ENCODE measurements at regions not wholly inside any gene's neighbourhood (a gene's known extent, or its start where the extent isn't known, plus 50 kb on each side); places are given as distances from the start of the nearest gene placed in this dataset.
"Not testable (repeated sequence)": the region's sequence is repeated elsewhere in the genome, so short reads cannot be mapped to it uniquely, and the experiment has no call there.

DNA sequence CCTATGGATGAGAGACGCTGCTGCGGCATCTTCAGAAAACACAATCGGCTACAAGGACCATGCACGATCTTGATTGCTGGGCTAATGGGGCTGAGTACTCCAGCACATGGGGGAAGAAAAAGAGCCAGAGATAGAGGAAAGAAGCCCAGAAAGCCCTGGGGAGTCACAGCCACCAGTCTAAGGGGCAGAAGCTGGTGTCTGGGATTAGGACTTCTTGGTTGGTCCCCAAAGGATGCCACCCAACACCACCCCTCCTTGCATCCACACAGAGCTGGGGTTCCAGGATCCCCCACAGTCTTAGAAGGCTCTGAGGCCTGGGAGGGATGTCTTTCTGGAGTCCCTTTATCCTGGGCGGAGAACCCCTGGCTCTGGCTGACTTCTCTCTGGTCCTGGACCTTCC is 98.4 kb upstream of the TARDBP start:
- no peak for DNase-seq

DNA sequence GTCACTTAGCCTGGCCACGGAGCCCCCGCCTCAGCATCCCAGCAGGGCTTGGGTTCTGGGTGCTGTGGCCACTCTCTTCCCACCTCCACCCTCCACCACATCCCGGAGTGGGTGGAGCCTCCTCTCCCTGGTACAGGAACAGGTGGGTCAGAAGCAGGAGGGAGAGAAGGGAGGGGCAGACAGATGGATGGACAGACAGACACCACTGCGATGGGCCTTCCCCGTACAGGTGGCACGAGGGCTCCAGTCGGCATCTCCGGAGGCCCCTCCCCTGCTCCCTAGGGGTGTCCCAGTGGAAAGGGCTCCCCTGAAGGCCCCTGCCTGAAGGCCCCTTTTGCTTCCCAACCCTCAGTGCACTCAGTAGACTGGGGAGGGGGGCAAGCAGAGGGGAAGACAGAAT is 96.9 kb upstream of the TARDBP start:
- DNase-seq, result no peak

DNA sequence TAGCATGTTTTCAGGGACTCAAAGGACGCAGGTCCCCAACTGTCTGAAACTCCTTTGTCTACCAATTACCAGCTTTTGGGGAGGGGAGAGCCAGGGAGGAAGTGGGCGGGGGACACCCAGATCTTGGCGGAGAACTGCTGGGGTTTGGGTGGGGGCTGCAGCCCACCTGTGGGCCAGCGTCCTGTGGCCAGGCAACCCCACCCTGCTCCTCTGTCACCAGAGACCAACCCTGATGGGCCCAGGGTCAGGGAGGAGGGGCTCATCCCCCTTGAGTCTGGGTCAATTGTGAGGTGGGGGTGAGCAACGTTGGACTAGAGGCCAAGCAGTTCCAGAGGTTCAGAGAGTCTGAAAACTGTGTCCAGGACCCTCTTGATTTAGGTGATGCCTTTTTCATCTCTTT is 96.1 kb upstream of the TARDBP start:
- no peak for DNase-seq

DNA sequence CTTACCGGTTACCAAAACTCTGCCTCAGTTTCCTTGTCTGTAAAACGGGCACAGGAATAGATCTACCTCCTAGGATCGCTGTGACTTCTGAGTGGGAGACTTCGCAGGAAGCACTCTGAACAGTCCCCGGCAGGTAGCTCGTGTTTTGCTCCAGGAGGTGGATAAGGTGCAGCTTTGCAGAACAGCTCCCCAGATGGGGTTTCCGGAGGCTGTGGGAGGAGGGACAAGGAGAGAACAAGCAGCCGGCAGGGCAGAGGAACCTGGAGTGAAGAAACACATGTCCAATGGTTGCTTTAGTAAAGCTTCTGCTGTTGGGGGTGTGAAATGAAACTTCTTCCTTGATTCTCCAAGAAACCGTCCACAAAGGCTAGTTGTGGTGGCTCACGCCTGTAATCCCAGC is 95.5 kb upstream of the TARDBP start:
- DNase-seq, result no peak

DNA sequence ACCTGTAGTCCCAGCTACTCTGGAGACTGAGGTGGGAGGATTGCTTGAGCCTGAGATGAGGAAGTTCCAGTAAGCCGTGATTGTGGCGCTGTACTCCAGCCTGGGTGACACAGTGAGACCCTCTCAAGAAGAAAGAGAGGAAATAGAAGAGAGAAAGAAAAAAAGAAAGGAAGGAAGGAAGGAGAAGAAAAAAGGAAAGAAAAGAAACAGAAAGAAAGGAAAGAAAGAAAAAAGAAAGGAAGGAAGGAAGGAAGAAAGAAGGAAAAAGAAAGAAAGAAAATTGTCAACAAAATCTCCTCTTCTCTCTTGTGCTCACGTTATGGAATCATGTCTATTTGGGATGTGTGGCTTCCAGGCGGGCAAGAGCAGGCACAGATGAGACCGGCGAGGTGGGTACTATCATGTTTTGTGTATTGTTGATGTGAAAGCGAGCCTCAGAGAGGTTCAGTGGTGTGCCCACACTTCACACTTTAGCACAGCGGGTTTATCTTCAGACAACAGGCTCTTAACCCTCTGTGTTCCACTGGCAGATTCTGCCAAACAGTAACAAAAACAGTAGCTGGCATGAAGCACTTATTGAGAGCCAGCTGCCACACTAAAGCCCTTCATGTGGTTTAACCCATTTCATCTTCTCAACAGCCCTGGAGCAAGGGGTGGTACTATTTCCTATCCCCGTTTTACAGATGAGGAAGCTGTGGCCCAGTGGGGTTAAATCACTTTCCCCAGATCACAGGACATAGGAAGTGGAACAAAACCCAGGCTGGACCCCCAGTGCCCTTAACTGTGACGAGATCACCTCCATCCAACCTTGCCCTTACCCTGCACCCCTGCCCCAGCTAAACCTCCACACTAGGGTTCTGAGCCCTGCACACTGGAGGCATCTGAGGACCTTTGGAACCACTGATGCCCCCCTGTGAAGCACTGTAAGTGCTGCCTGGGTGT is 94.7 kb upstream of the TARDBP start:
- no peak for DNase-seq

DNA sequence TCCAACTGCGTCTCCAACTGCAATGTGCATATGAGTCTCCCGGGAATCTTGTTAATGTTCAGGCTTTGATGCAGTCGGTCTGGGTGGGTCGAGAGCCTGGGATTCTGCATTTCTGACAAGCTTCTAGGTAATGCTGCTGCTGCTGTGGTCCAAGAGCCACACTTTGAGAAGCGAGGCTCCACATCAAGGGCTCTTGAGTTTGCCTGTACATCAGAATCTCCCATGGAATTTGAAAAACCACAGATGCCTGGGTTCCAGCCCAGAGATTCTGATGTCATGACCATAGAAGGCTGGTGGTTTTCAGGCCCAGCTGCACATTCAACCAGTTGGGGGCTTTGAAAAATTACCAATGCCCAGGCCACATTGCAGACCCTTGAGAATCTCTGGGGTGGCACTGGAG is 93.9 kb upstream of the TARDBP start:
- no peak for DNase-seq

DNA sequence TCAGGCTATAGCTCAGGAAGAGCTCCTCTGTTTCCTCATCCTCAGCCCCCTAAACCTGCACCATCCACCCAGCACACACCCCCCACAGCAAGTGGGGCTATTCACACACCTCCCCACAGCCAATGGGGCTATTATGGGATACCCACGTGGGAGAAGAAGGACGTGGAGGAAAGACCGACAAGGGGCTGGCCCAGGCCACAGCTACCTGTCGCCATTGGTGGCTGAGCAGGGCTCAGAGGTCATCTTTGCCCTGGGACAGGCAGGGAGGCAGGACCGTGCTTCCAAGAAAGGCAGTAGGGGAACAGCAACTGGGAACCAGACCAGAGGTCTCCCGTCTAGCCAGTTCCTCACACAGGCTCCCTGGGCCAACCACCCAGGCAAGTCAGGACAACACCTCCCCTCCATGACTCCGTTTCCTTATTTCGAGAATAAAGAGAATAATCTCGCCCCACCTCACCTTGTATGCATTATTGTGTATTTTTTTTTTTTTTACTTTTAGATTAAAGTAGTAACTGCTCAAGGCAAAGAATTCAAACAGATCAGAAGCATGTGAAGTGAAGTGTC is 92.3 kb upstream of the TARDBP start:
- DNase-seq, result no peak

DNA sequence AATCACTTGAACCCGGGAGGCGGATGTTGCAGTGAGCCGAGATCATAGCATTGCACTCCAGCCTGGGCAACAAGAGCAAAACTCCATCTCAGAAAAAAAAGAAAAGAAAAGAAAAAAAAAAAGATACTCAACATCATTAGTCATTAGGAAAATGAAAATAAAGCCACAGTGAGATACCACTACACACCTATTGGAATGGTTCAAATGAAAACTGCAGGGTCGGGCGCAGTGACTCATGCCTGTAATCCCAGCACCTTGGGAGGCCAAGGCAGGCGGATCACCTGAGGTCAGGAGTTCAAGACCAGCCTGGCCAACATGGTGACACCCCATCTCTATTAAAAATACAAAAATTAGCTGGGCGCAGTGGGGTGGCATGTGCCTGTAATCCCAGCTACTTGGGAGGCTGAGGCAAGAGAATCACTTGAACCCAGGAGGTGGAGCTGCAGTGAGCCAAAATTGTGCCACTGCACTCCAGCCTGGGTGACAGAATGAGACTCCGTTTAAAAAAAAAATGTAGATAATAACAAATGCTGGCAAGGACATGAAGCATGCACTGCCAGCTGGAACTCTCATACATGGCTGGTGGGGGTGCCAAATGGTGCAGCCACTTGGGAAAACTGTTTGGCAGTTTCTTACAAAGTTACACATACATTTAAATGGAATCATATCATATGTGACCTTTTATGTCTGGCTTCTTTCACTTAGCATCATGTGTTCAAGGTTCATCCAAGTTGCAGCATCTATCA is 90.0 kb upstream of the TARDBP start:
- DNase-seq, result not testable (repeated sequence)

DNA sequence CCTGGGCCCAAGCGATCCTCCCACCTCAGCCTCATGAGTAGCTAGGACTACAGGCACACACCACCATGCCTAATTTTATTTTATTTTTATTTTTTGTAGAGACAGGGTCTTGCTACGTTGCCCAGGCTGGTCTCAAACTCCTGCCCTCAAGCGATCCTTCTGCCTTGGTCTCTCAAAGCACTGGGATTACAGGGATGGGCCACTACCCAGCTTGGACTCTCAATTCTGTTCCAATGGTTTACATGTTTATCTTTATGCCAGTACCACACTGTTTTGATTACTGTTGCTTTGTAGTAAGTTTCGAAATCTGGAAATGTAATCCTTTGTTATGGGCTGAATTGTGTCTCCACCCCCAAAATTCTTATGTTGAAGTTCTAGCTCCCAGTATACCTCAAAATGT is 88.4 kb upstream of the TARDBP start:
- DNase-seq, result no peak

DNA sequence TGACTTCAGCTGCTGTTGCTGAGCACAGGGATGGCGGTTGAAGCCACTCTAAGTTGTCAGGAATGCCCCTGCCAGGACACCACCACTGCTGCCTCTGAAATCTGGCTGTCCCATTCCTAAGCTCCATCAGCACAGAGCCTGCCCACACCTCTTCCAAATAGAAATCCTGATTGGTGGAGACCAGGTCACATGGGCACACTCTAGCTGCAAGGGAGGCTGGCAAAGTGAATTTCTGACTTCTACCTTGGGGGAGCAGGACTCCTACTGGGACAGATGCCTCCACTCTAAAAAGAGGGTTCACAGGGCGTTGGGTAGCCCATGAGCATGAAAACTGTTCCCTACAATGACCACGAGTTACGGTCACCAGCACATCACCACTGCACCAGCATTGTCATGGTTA is 83.8 kb upstream of the TARDBP start:
- DNase-seq, result no peak

DNA sequence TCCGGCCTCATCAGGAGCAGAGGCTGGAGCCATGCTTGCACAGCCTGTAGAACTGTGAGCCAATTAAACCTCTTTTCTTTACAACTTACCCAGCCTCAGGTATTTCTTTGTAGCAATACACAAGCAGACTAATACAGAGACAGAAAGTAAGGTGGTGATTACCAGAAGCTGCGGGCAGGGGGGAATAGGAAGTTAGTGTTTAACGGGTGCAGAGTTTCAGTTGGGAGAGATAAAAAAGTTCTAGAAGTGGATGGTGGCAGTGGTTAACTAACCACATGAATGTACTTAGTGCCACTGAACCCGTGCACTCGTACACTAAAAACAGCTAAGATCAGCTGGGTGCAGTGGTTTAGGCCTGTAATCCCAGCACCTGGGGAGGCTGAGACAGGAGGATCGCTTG is 80.4 kb upstream of the TARDBP start:
- no peak for DNase-seq

DNA sequence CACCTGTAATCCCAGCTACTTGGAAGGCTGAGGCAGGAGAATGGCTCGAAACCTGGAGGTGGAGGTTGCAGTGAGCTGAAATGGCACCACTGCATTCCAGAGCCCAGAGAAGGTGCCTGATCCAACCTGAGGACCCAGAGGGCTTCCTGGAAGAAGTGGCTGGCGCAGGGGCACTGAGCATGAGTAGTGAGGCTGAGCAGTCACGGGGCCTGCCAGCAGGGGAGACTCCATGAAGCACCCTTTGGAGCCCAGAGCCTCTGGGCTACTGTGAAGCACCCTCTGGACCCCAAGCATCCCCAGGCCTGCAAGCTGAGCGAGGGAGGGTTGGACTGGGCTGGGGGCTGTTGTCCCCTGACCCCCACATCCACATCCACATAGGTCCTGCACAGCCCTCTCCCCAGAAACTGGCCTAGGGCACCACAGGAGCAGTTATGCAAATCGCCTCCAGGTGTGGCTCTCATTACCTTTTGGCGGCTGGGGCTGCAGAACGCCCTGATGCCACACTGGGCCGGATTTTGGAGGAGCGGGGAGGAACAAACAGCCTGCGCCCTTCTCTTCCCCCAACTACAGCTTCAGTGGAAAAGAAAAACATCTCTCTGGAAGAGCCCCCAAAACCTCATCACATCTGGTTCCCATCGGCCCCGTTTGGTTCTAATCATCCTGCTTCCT is 78.2 kb upstream of the TARDBP start:
- DNase-seq, result no peak

DNA sequence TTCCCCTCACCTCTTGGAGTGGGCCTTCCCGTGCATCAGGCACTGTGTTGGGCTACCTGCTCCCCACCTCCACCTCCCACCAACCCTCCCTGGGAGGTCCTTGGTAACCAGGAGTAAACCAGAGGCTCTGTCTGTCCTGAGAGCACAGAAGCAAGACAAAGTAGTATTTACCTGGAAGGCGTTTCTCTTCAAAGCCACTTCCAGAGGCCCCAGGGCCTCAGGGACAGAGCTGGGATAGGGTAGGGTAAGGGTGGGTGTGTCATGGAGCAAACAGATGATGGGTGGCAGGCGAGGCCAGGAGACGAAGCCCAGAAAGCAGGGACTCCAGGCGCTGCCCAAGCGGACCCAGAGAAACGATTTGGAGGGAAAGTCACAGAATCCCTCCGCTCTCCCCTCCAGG is 77.2 kb upstream of the TARDBP start:
- DNase-seq, result no peak

DNA sequence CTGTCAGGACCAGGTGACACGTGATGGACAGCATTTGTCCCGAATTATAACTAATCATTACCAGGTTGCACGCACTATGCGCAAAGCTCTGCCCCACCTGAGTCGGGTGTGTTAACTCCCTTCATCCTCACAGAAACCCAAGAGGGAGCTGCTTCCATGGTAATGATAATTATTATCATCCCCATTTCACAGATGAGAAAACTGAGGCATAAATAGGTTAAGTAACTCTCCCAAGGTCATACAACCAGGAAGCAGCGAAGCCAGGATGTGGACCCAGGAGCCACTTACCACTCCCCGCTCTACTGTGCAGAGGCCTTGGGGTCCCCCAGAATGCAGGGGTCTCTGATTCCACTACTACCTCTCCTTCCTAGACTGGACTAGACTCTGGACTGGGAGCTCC is 76.7 kb upstream of the TARDBP start:
- DNase-seq, result no peak

DNA sequence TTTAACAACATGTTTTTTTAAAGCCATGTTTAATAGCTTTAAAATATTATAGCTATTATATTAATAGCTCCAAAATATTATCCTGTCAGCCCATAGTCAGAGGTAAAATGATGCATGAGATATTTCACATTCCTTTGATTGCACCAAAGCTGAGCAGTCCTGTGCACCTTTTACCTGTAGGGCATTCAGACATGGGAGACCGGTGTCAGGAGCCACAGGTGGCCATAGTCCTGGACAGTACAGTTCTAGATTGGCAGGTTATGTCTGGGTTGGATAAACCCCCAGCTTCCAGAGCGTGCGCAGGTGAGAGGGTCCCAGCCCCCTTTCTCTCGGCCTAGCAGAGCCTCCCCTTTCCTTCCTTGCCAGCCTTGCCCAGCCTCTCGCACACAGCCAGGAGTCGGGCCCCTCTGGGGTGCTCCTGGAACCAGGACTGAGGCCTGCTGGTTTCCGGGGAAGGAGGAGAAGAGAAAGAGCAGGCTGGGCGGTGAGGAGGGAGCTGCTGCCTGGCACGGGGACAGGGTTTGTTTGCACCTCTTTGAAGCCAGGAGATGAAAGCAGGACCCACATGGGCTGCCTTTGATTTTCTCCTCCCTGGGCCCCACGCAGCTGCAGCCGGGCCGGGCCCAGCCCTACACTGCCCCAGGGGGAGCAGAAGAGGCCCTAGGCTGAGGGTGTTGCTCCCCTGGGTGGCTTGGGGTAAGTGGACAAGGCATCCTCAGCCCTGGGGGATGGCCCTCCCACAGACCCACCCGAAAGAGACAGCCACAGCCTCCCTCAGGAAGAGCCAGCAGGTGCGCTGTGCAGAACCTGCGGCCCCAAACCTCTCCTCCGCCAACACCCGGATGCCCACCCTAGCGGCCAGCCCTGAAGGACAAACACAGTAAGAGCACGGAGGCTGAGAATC is 75.2 kb upstream of the TARDBP start:
- no peak for DNase-seq

DNA sequence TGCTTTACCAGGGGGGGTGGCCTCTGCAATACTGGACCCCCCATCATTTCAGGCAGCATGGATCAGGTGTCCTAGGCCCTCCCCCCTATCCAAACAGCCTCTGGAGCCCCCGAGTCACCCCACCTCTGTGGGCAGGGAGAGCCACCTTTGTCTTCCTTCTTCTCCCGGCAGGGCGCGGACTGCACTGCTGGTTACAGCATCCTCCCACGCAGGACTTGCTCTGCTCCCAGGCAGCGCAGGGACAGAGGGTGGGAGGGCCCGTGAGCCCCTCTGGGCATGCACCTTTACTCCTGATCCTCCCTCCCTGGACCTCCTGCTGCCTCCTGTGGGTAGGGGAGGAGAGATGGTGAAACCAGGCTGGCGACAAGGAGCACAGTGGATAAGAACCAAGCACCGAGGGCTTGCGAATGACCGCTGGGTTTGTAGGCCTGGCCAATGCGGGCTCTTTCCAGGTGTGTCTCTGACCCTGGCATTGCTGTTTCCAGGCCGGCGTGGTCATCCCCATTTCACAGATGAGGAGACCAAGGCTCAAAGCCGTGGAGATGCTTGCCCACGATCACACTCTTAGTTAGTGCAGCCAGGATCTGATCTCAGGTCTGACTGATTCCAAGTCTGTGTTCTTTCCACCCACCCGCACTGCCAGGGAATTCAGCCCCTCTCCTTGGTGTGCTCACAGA is 73.6 kb upstream of the TARDBP start:
- DNase-seq, result no peak

DNA sequence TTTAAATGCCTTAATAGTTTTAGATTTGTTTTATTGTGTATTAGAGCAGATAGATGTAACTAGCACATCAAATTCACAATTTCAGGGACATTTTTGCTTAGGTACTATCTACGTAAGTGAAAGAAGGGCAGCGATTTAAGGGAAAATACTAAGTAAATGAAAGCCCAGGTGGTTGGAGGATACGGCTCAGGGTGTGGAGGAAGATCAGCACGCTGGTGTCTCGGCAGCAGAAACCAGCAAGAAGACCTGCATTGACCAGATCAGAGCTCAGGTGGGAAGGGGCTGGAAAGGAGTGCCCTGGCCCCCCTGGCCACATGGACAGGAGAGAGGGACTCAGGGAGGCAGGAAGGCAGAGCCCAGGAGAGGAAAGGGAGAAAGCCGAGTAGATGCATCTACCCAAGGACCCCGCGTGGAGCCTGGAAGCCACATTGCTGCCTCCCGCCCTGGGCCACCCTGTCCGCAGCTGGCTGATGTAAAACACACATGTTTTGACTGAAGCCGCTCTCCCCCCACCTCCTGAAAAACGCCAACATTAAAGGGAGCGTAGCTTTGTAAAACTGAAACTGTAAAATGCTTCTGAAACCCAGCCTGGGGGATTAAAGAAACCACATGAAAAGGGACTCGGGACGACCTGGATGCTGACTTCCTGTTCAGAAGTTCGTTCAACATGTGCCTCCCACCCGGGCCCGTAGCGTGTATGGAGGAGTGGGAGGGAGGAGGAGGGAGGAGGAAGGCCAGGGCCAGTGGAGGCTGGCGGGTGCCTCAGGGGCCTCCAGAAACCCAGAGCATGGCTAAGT is 72.6 kb upstream of the TARDBP start:
- DNase-seq, result no peak

DNA sequence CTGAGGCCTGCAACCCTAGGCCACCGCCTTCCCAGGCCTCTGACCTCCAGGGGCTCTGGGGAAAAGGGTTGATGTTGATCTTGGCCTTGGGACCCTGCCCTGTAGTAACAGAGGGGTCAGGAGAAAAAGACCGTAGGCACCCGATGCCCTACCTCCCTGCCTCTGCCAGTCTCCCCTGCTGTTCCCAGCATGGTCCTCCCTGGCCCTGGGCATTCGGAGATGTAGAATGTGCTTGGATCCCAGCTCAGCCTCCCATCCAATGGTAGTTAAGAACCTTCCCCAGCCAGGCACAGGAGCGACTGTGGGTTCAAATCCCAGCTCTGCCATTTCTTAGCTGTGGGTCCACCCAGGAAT is 72.0 kb upstream of the TARDBP start:
- no peak for DNase-seq

DNA sequence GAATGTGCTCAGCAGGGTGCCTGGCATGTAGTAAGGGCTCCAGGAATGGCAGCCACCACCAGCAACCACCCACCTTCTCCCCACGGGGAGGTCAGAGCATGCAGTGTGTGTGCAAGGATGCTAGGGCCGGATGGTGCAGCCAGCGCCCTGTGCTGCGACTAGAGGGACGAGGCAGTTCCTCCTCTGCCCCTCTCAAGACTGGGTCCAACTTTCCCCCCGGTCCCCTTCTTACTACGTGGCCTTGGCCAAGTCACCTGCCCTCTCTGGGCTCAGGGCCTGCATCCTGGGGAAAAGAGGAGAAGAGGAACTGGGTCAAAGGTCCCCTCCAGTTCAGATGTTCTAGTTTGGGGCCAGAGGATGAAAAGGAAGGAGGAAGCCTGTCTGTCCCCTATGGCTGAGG is 71.6 kb upstream of the TARDBP start:
- DNase-seq, result no peak

DNA sequence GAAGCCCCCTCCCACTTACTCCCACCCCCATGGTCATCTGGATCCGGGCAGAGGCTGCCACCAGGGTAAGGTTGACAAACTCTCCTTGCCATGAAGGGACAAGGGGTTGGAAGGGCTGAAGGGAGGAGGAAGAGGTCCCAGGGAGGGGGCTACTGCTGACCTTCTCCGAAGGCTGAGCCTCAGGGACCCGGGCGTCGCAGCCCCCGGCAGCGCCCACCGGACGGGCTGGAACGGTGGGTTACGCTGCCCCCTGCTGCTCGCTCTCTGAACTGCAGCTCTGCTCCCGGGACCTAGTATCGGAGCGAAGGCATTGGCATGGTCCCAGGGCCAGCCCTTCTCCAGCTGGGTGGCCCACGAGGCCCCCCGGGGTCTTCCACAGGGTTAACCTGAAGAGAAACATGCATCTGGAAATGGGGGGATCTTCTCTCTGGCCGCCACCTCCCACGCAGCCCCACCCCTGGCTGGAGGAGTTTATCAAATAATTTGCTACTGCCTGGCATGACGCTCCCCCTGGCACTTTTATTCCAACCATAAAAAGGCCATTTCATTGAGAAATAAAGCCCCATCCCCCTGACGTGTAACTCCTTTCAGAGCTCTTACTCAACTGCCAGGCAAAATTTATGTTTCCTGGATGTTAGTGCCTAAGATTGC is 70.4 kb upstream of the TARDBP start:
- DNase-seq, result peak in 1 of 2 experiments; percentile 9

DNA sequence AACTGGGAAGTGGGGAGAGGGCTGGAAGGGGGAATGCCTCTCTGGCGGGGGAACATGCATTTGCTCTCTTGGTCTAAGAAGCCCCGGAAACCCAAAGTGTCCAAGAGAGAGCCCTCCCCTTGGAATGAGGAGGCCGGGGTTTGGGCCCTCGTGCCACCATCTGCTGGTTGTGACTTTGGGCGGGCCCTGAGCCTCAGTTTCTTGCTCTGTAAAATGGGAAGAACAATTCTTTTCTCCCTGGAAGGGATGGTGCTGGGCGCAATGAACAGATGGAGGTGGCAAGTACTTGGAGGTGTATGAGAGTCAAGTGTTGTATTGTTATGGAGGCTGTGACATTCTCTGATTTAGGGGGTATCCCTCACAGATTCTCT is 69.9 kb upstream of the TARDBP start:
- DNase-seq, result no peak
